Esophagus muscularis mucosa (tissue), 3 donors: ENCODE measurements at regions not wholly inside any gene's neighbourhood (a gene's known extent, or its start where the extent isn't known, plus 50 kb on each side); places are given as distances from the start of the nearest gene placed in this dataset.

Experiments used
- EP300 ChIP-seq: sonication (generic); formaldehyde crosslinking; IDR thresholded peaks from one replicate; pipeline ENCODE4 v1.6.1; 2017; ENCODE audit warnings: antibody characterized with exemption
- TF ChIP-seq, protein P1 (sequence below), 3 experiments: fragments of 200-600 bp in 2 of 3; fragments of 450-650 bp in 1 of 3; sonication (generic) in 2 of 3; IDR thresholded peaks; one replicate each; pipeline ENCODE4 v1.5.1; 2017 to 2019; ENCODE audit warnings: antibody characterized with exemption in 3 of 3, mild to moderate bottlenecking in 2 of 3, moderate library complexity in 1 of 3

DNA sequence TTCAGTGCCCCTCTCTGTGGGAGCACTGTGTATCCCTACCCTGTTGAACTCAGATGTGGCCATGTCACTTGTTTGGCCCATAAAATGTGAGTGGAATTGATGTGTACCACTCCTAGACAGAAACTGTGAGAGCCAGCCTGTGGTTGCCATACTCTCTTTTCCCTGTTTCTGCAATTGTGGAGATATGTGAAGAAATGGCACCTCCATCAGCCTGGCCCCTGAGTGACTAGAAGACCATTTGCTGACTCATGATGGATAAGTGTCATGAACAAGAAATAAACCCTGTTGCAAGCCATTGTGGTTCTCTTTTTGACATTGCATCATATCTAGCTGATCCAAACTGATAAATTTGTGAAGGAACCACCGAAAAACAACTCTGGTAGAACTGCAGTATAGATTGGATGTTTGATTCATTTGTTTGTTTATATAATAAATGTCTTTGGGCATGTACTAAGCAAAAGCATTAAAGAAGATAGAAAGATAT is 193.7 kb upstream of the FOXN2 start:
- TF ChIP-seq, protein P1, sequence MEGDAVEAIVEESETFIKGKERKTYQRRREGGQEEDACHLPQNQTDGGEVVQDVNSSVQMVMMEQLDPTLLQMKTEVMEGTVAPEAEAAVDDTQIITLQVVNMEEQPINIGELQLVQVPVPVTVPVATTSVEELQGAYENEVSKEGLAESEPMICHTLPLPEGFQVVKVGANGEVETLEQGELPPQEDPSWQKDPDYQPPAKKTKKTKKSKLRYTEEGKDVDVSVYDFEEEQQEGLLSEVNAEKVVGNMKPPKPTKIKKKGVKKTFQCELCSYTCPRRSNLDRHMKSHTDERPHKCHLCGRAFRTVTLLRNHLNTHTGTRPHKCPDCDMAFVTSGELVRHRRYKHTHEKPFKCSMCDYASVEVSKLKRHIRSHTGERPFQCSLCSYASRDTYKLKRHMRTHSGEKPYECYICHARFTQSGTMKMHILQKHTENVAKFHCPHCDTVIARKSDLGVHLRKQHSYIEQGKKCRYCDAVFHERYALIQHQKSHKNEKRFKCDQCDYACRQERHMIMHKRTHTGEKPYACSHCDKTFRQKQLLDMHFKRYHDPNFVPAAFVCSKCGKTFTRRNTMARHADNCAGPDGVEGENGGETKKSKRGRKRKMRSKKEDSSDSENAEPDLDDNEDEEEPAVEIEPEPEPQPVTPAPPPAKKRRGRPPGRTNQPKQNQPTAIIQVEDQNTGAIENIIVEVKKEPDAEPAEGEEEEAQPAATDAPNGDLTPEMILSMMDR (IDR thresholded peaks at IDR 0.05): no peak
- no peak for TF ChIP-seq EP300
